ENCODE measurements at regions not wholly inside any gene's neighbourhood (a gene's known extent, or its start where the extent isn't known, plus 50 kb on each side); places are given as distances from the start of the nearest gene placed in this dataset.

GRCh38 chr14:87434680-87435079 lies 558.3 kb downstream of the GALC start:
- Mint-ChIP-seq H3K36me3 (ENCODE audit: low read depth) (no peaks in the 10 kb centered on the region), H3K27me3 (no peaks in the 10 kb centered on the region), H3K9me3 (peaks cover 16% of the 10 kb centered on the region), H3K4me3 (no peak overlapping the region), H3K27ac (no peak overlapping the region), H3K4me1 (no peaks in the 10 kb centered on the region)
- intact Hi-C loops (cut with micrococcal nuclease) = no loop called here
- ChIA-PET POLR2A (no interaction called here), CTCF (no interaction called here)
- no peak for DNase-seq
- ATAC-seq (ENCODE audit: low read depth) = no peak
- TF ChIP-seq CTCF (IDR thresholded peaks at IDR 0.05) = no peak

- POLR2A ChIA-PET = no interaction called here
- H3K27me3 Mint-ChIP-seq = no peaks in the 10 kb centered on the region
These were observed 559.0 kb downstream of the GALC start for GRCh38 chr14:87434011-87434410.

GRCh38 chr14:87432698-87433097 lies 560.3 kb downstream of the GALC start:
- DNase-seq (no peak), ATAC-seq (ENCODE audit: low read depth) (no peak)
- Mint-ChIP-seq H3K4me1 (no peaks in the 10 kb centered on the region), H3K9me3 (peaks cover 15% of the 10 kb centered on the region), H3K36me3 (ENCODE audit: low read depth) (no peaks in the 10 kb centered on the region), H3K27me3 (no peaks in the 10 kb centered on the region), H3K27ac (no peak overlapping the region), H3K4me3 (no peak overlapping the region)
- intact Hi-C loops (cut with micrococcal nuclease) = no loop called here
- CTCF ChIA-PET = no interaction called here
- TF ChIP-seq CTCF (IDR thresholded peaks at IDR 0.05) = no peak
- POLR2A ChIA-PET = no interaction called here

More at GRCh38 chr14:87434011-87434410, 559.0 kb downstream of the GALC start:
- TF ChIP-seq CTCF (IDR thresholded peaks at IDR 0.05) = no peak
- intact Hi-C loops (cut with micrococcal nuclease) = no loop called here
- Mint-ChIP-seq H3K4me3 (no peak overlapping the region), H3K27ac (no peak overlapping the region), H3K9me3 (peaks cover 16% of the 10 kb centered on the region), H3K36me3 (ENCODE audit: low read depth) (no peaks in the 10 kb centered on the region), H3K4me1 (no peaks in the 10 kb centered on the region)
- CTCF ChIA-PET = no interaction called here
- no peak for DNase-seq
- ATAC-seq (ENCODE audit: low read depth) = no peak

GRCh38 chr14:87430810-87431209 lies 562.2 kb downstream of the GALC start:
- Mint-ChIP-seq H3K4me3 (no peak overlapping the region), H3K4me1 (no peaks in the 10 kb centered on the region), H3K9me3 (peaks cover 12% of the 10 kb centered on the region), H3K27me3 (no peaks in the 10 kb centered on the region), H3K27ac (no peak overlapping the region), H3K36me3 (ENCODE audit: low read depth) (no peaks in the 10 kb centered on the region)
- TF ChIP-seq CTCF (IDR thresholded peaks at IDR 0.05) = no peak
- POLR2A ChIA-PET = no interaction called here
- DNase-seq (no peak), ATAC-seq (ENCODE audit: low read depth) (no peak)
- intact Hi-C loops (cut with micrococcal nuclease) = no loop called here
- CTCF ChIA-PET = no interaction called here

GRCh38 chr14:87430214-87430613 lies 562.8 kb downstream of the GALC start:
- no peak for TF ChIP-seq CTCF (IDR thresholded peaks at IDR 0.05)
- no peaks in the 10 kb centered on the region for H3K36me3 Mint-ChIP-seq (ENCODE audit: low read depth)

More at GRCh38 chr14:87430214-87430613, 562.8 kb downstream of the GALC start:
- DNase-seq (no peak), ATAC-seq (ENCODE audit: low read depth) (no peak)
- POLR2A ChIA-PET = no interaction called here
- H3K4me1 Mint-ChIP-seq = no peaks in the 10 kb centered on the region
- no peak overlapping the region for H3K4me3 Mint-ChIP-seq
- peaks cover 13% of the 10 kb centered on the region for H3K9me3 Mint-ChIP-seq
- H3K27ac Mint-ChIP-seq = no peak overlapping the region
- CTCF ChIA-PET = no interaction called here
- intact Hi-C loops (cut with micrococcal nuclease) = no loop called here
- no peaks in the 10 kb centered on the region for H3K27me3 Mint-ChIP-seq
